Central memory CD8-positive, alpha-beta T cell (primary cell): ENCODE measurements at regions not wholly inside any gene's neighbourhood (a gene's known extent, or its start where the extent isn't known, plus 50 kb on each side); places are given as distances from the start of the nearest gene placed in this dataset.

Experiments used
- ATAC-seq: fragments of 150-1000 bp; cut with Tn5 transposase; replicated peaks from 2 replicates; pipeline ENCODE4 v1.10.0; 2022; ENCODE audit warnings: mild to moderate bottlenecking, moderate FRiP score, moderate number of reproducible peaks; ENCODE audit not compliant: poor library complexity, severe bottlenecking; ENCODE audit errors: extremely low read depth
- DNase-seq, 2 donors: peaks; one replicate each; pipeline ENCODE4 v3.0.0; 2021; ENCODE audit warnings: low spot score in 2 of 2
- H3K27ac Mint-ChIP-seq: one replicate; pipeline ENCODE4 v1.8.0; 2022; ENCODE audit warnings: low read depth, mild to moderate bottlenecking, moderate library complexity, mixed read lengths
- H3K27me3 Mint-ChIP-seq: one replicate; pipeline ENCODE4 v1.8.0; 2022; ENCODE audit warnings: mixed read lengths
- H3K36me3 Mint-ChIP-seq: one replicate; pipeline ENCODE4 v1.8.0; 2022; ENCODE audit warnings: mild to moderate bottlenecking, moderate library complexity, mixed read lengths; ENCODE audit not compliant: insufficient read depth
- H3K4me1 Mint-ChIP-seq: one replicate; pipeline ENCODE4 v1.8.0; 2022; ENCODE audit warnings: mixed read lengths
- H3K4me3 Mint-ChIP-seq: one replicate; pipeline ENCODE4 v1.8.0; 2022; ENCODE audit warnings: mild to moderate bottlenecking, moderate library complexity, mixed read lengths
- H3K9me3 Mint-ChIP-seq: one replicate; pipeline ENCODE4 v1.8.0; 2022; ENCODE audit warnings: mixed read lengths

GRCh38 chr5:17917465-17917864 lies 283.2 kb downstream of the TAF11L14 start:
- Mint-ChIP-seq H3K36me3 (no peaks in the 10 kb centered on the region), H3K9me3 (peaks cover 18% of the 10 kb centered on the region), H3K27ac (no peak overlapping the region), H3K4me3 (no peak overlapping the region), H3K4me1 (no peaks in the 10 kb centered on the region), H3K27me3 (no peaks in the 10 kb centered on the region)
- ATAC-seq (no peak), DNase-seq (no peak)

GRCh38 chr5:17918373-17919104 lies 284.3 kb downstream of the TAF11L14 start:
- no peak overlapping the region for H3K27ac Mint-ChIP-seq
- no peaks in the 10 kb centered on the region for H3K4me1 Mint-ChIP-seq
- H3K36me3 Mint-ChIP-seq: no peaks in the 10 kb centered on the region
- H3K4me3 Mint-ChIP-seq: no peak overlapping the region
- no peaks in the 10 kb centered on the region for H3K27me3 Mint-ChIP-seq
- DNase-seq: no peak
- H3K9me3 Mint-ChIP-seq: peaks cover 7% of the 10 kb centered on the region
- ATAC-seq: no peak

GRCh38 chr5:17925276-17925675 lies 291.0 kb downstream of the TAF11L14 start:
- Mint-ChIP-seq H3K27ac (no peak overlapping the region), H3K4me1 (no peaks in the 10 kb centered on the region), H3K4me3 (no peak overlapping the region), H3K36me3 (no peaks in the 10 kb centered on the region), H3K9me3 (peaks cover 6% of the 10 kb centered on the region), H3K27me3 (no peaks in the 10 kb centered on the region)
- no peak for DNase-seq
- no peak for ATAC-seq

- no peaks in the 10 kb centered on the region for H3K36me3 Mint-ChIP-seq
- ATAC-seq: no peak
These were observed 294.3 kb downstream of the TAF11L14 start for GRCh38 chr5:17928581-17928981.

GRCh38 chr5:17929171-17929570 lies 294.9 kb downstream of the TAF11L14 start:
- no peak overlapping the region for H3K27ac Mint-ChIP-seq
- H3K9me3 Mint-ChIP-seq: peaks cover 24% of the 10 kb centered on the region
- no peak overlapping the region for H3K4me3 Mint-ChIP-seq
- no peaks in the 10 kb centered on the region for H3K36me3 Mint-ChIP-seq
- no peaks in the 10 kb centered on the region for H3K4me1 Mint-ChIP-seq
- DNase-seq: no peak
- H3K27me3 Mint-ChIP-seq: no peaks in the 10 kb centered on the region
- no peak for ATAC-seq

More at GRCh38 chr5:17928581-17928981, 294.3 kb downstream of the TAF11L14 start:
- H3K9me3 Mint-ChIP-seq: peaks cover 20% of the 10 kb centered on the region
- H3K27me3 Mint-ChIP-seq: no peaks in the 10 kb centered on the region
- H3K27ac Mint-ChIP-seq: no peak overlapping the region
- H3K4me3 Mint-ChIP-seq: no peak overlapping the region
- DNase-seq: no peak
- H3K4me1 Mint-ChIP-seq: no peaks in the 10 kb centered on the region

GRCh38 chr5:17930346-17930745 lies 296.1 kb downstream of the TAF11L14 start:
- ATAC-seq (no peak), DNase-seq (no peak)
- no peaks in the 10 kb centered on the region for H3K36me3 Mint-ChIP-seq
- H3K27ac Mint-ChIP-seq: no peak overlapping the region
- H3K4me1 Mint-ChIP-seq: no peaks in the 10 kb centered on the region
- no peak overlapping the region for H3K4me3 Mint-ChIP-seq
- no peaks in the 10 kb centered on the region for H3K27me3 Mint-ChIP-seq
- H3K9me3 Mint-ChIP-seq: peaks cover 33% of the 10 kb centered on the region

- DNase-seq: no peak
- H3K4me1 Mint-ChIP-seq: no peaks in the 10 kb centered on the region
- H3K9me3 Mint-ChIP-seq: peaks cover 33% of the 10 kb centered on the region
- H3K4me3 Mint-ChIP-seq: no peak overlapping the region
- ATAC-seq: no peak
- no peak overlapping the region for H3K27ac Mint-ChIP-seq
- H3K36me3 Mint-ChIP-seq: no peaks in the 10 kb centered on the region
- H3K27me3 Mint-ChIP-seq: no peaks in the 10 kb centered on the region
These were observed 309.8 kb downstream of the TAF11L14 start for GRCh38 chr5:17944046-17944445.

GRCh38 chr5:17947029-17947428 lies 312.8 kb downstream of the TAF11L14 start:
- no peak overlapping the region for H3K27ac Mint-ChIP-seq
- H3K36me3 Mint-ChIP-seq: peaks cover 2% of the 10 kb centered on the region
- H3K4me3 Mint-ChIP-seq: no peak overlapping the region
- peaks cover 26% of the 10 kb centered on the region for H3K9me3 Mint-ChIP-seq
- no peak for DNase-seq
- no peaks in the 10 kb centered on the region for H3K27me3 Mint-ChIP-seq
- no peak for ATAC-seq
- H3K4me1 Mint-ChIP-seq: no peaks in the 10 kb centered on the region

GRCh38 chr5:17951392-17952169 lies 317.3 kb downstream of the TAF11L14 start:
- Mint-ChIP-seq H3K27ac (no peak overlapping the region), H3K36me3 (peaks cover 2% of the 10 kb centered on the region), H3K27me3 (no peaks in the 10 kb centered on the region), H3K9me3 (peaks cover 27% of the 10 kb centered on the region), H3K4me3 (no peak overlapping the region), H3K4me1 (no peaks in the 10 kb centered on the region)
- DNase-seq (no peak), ATAC-seq (no peak)

GRCh38 chr5:17952231-17952630 lies 318.0 kb downstream of the TAF11L14 start:
- peaks cover 2% of the 10 kb centered on the region for H3K36me3 Mint-ChIP-seq
- H3K27ac Mint-ChIP-seq: no peak overlapping the region
- H3K9me3 Mint-ChIP-seq: peaks cover 27% of the 10 kb centered on the region
- H3K27me3 Mint-ChIP-seq: no peaks in the 10 kb centered on the region
- no peaks in the 10 kb centered on the region for H3K4me1 Mint-ChIP-seq
- DNase-seq: no peak
- no peak for ATAC-seq
- H3K4me3 Mint-ChIP-seq: no peak overlapping the region

GRCh38 chr5:17964067-17964466 lies 329.8 kb downstream of the TAF11L14 start:
- DNase-seq (no peak), ATAC-seq (no peak)
- H3K9me3 Mint-ChIP-seq: peaks cover 36% of the 10 kb centered on the region
- no peak overlapping the region for H3K27ac Mint-ChIP-seq
- no peak overlapping the region for H3K4me3 Mint-ChIP-seq
- no peaks in the 10 kb centered on the region for H3K36me3 Mint-ChIP-seq
- H3K4me1 Mint-ChIP-seq: no peaks in the 10 kb centered on the region
- H3K27me3 Mint-ChIP-seq: no peaks in the 10 kb centered on the region

GRCh38 chr5:17966640-17967402 lies 332.6 kb downstream of the TAF11L14 start:
- H3K27me3 Mint-ChIP-seq: no peaks in the 10 kb centered on the region
- H3K4me1 Mint-ChIP-seq: no peaks in the 10 kb centered on the region
- no peak overlapping the region for H3K4me3 Mint-ChIP-seq
- DNase-seq: no peak
- no peak for ATAC-seq
- H3K36me3 Mint-ChIP-seq: no peaks in the 10 kb centered on the region
- no peak overlapping the region for H3K27ac Mint-ChIP-seq
- peaks cover 43% of the 10 kb centered on the region for H3K9me3 Mint-ChIP-seq
